Panc1 (cell line): ENCODE measurements at regions not wholly inside any gene's neighbourhood (a gene's known extent, or its start where the extent isn't known, plus 50 kb on each side); places are given as distances from the start of the nearest gene placed in this dataset.

ENCODE experiments used
- ATAC-seq: fragments of 200-7000 bp; cut with Tn5 transposase; 2 replicates; pipeline ENCODE4 v1.9.1; 2020; ENCODE audit warnings: mild to moderate bottlenecking, moderate library complexity
- BruUV-seq: library from RNA; stranded (reverse); fragments of 400-500 nt; replicated peaks from 2 replicates; lab custom pipeline; 2021; lab: Mats Ljungman, UMichigan
- CTCF ChIA-PET: fragments of 300-600 bp; sonication (Branson Sonifier 250); formaldehyde crosslinking; loops from one replicate; lab custom pipeline; 2022; ENCODE audit warnings: antibody characterized with exemption; lab: Charles Lee
- POLR2A ChIA-PET: fragments of 300-600 bp; sonication (Branson Sonifier 250); formaldehyde crosslinking; loops from one replicate; lab custom pipeline; 2022; ENCODE audit warnings: antibody characterized with exemption; lab: Charles Lee
- DNase-seq: peaks from one replicate; pipeline ENCODE4 v3.0.0-alpha.2; 2010; ENCODE audit warnings: low read depth, low spot score
- H3K27ac ChIP-seq: 2 replicates; pipeline ENCODE4 v1.5.1; 2011; ENCODE audit warnings: mild to moderate bottlenecking, low read length, inconsistent platforms
- H3K27me3 ChIP-seq: fragments of 200-500 bp; sonication (Bioruptor generic); 2 replicates; pipeline ENCODE4 v1.6.0; 2014; ENCODE audit warnings: low read length, inconsistent platforms; ENCODE audit not compliant: control insufficient read depth, insufficient read depth
- H3K36me3 ChIP-seq: fragments of 200-500 bp; sonication (Bioruptor generic); 2 replicates; pipeline ENCODE4 v1.5.1; 2014; ENCODE audit warnings: inconsistent platforms, mild to moderate bottlenecking, low read length, moderate library complexity; ENCODE audit not compliant: control insufficient read depth, insufficient read depth
- H3K4me1 ChIP-seq: 2 replicates; pipeline ENCODE4 v1.5.1; 2011; ENCODE audit warnings: inconsistent platforms, mild to moderate bottlenecking, low read length, moderate library complexity; ENCODE audit not compliant: control insufficient read depth, insufficient read depth
- H3K4me3 ChIP-seq, 2 experiments: 2 replicates each; pipeline ENCODE4 v1.5.1; 2011 to 2012; ENCODE audit warnings: low read depth in 2 of 2, low read length in 2 of 2, mild to moderate bottlenecking in 2 of 2, inconsistent platforms in 1 of 2, moderate library complexity in 1 of 2
- H3K9me3 ChIP-seq: fragments of 200-500 bp; sonication (Bioruptor generic); 2 replicates; pipeline ENCODE4 v1.5.1; 2014; ENCODE audit warnings: low read depth, mild to moderate bottlenecking, inconsistent platforms, low read length, moderate library complexity; ENCODE audit not compliant: control insufficient read depth, insufficient read depth
- CTCF ChIP-seq: fragments of 450-650 bp; IDR thresholded peaks from 2 replicates; pipeline ENCODE4 v1.5.1; 2017; ENCODE audit warnings: mild to moderate bottlenecking
- POLR2AphosphoS5 ChIP-seq: IDR thresholded peaks from 2 replicates; pipeline ENCODE4 v1.6.1; 2012; ENCODE audit warnings: mild to moderate bottlenecking, low read depth, low read length, moderate library complexity
- SIN3A ChIP-seq: IDR thresholded peaks from 2 replicates; pipeline ENCODE4 v1.6.1; 2012; ENCODE audit warnings: low read depth, mild to moderate bottlenecking, low read length, moderate library complexity, borderline replicate concordance; ENCODE audit not compliant: insufficient read depth
- TCF7L2 ChIP-seq: IDR thresholded peaks from 2 replicates; pipeline ENCODE4 v1.6.1; 2011; ENCODE audit warnings: mild to moderate bottlenecking, low read depth, low read length, inconsistent platforms
- in situ Hi-C: cut with HindIII; loops from 2 replicates; pipeline ENCODE4 v1.10.0; 2016; ENCODE audit warnings: low sequenced_read_pairs, low pct_unique_long_range_greater_than_20kb
- intact Hi-C: fragments of 100-400 bp; cut with micrococcal nuclease; formaldehyde crosslinking; loops from one replicate; pipeline ENCODE4 v1.10.0; 2022; ENCODE audit not compliant: unreplicated experiment
- TF ChIP-seq, protein P1 (sequence below), 2 experiments: IDR thresholded peaks; 2 replicates each; pipeline ENCODE4 v1.6.1; 2011 to 2012; ENCODE audit warnings: low read depth in 2 of 2, control low read depth in 1 of 2, low read length in 1 of 2, mild to moderate bottlenecking in 1 of 2, moderate library complexity in 1 of 2; ENCODE audit not compliant: insufficient read depth in 1 of 2

GRCh38 chr2:199015072-199015471 is 442.7 kb downstream of the SATB2 start:
- BruUV-seq = no TSS peak
- Histone ChIP-seq H3K4me1 (no peaks in the 10 kb centered on the region), H3K27me3 (no peaks in the 10 kb centered on the region), H3K9me3 (no peaks in the 10 kb centered on the region), H3K4me3 (no peak overlapping the region), H3K36me3 (no peaks in the 10 kb centered on the region), H3K27ac (no peak overlapping the region)
- in situ Hi-C loops = no loop called here
- intact Hi-C loops = no loop called here
- CTCF ChIA-PET = no interaction called here
- POLR2A ChIA-PET = no interaction called here
- ATAC-seq = no peak
- TF ChIP-seq SIN3A (no peak), POLR2AphosphoS5 (no peak), CTCF (no peak), TCF7L2 (no peak)
- TF ChIP-seq, protein P1, sequence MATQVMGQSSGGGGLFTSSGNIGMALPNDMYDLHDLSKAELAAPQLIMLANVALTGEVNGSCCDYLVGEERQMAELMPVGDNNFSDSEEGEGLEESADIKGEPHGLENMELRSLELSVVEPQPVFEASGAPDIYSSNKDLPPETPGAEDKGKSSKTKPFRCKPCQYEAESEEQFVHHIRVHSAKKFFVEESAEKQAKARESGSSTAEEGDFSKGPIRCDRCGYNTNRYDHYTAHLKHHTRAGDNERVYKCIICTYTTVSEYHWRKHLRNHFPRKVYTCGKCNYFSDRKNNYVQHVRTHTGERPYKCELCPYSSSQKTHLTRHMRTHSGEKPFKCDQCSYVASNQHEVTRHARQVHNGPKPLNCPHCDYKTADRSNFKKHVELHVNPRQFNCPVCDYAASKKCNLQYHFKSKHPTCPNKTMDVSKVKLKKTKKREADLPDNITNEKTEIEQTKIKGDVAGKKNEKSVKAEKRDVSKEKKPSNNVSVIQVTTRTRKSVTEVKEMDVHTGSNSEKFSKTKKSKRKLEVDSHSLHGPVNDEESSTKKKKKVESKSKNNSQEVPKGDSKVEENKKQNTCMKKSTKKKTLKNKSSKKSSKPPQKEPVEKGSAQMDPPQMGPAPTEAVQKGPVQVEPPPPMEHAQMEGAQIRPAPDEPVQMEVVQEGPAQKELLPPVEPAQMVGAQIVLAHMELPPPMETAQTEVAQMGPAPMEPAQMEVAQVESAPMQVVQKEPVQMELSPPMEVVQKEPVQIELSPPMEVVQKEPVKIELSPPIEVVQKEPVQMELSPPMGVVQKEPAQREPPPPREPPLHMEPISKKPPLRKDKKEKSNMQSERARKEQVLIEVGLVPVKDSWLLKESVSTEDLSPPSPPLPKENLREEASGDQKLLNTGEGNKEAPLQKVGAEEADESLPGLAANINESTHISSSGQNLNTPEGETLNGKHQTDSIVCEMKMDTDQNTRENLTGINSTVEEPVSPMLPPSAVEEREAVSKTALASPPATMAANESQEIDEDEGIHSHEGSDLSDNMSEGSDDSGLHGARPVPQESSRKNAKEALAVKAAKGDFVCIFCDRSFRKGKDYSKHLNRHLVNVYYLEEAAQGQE (IDR thresholded peaks at IDR 0.05; ENCODE audit: insufficient read depth in 1 of 2, low read depth in 2 of 2, low read length in 1 of 2) = no peak
- DNase-seq = no peak

GRCh38 chr2:199014226-199014625 is 443.5 kb downstream of the SATB2 start:
- intact Hi-C loops (no loop called here), in situ Hi-C loops (no loop called here)
- Histone ChIP-seq H3K9me3 (no peaks in the 10 kb centered on the region), H3K4me1 (no peaks in the 10 kb centered on the region), H3K27ac (no peak overlapping the region), H3K27me3 (no peaks in the 10 kb centered on the region), H3K36me3 (no peaks in the 10 kb centered on the region), H3K4me3 (no peak overlapping the region)
- DNase-seq = no peak
- ATAC-seq = no peak
- CTCF ChIA-PET = no interaction called here
- no TSS peak for BruUV-seq
- TF ChIP-seq CTCF (no peak), TCF7L2 (no peak), POLR2AphosphoS5 (no peak), SIN3A (no peak)
- TF ChIP-seq, protein P1 (IDR thresholded peaks at IDR 0.05; ENCODE audit: insufficient read depth in 1 of 2, low read depth in 2 of 2, low read length in 1 of 2) = no peak
- POLR2A ChIA-PET = no interaction called here
